ENCODE measurements at regions not wholly inside any gene's neighbourhood (a gene's known extent, or its start where the extent isn't known, plus 50 kb on each side); places are given as distances from the start of the nearest gene placed in this dataset.
"Not testable (repeated sequence)": the region's sequence is repeated elsewhere in the genome, so short reads cannot be mapped to it uniquely, and the experiment has no call there.

DNA sequence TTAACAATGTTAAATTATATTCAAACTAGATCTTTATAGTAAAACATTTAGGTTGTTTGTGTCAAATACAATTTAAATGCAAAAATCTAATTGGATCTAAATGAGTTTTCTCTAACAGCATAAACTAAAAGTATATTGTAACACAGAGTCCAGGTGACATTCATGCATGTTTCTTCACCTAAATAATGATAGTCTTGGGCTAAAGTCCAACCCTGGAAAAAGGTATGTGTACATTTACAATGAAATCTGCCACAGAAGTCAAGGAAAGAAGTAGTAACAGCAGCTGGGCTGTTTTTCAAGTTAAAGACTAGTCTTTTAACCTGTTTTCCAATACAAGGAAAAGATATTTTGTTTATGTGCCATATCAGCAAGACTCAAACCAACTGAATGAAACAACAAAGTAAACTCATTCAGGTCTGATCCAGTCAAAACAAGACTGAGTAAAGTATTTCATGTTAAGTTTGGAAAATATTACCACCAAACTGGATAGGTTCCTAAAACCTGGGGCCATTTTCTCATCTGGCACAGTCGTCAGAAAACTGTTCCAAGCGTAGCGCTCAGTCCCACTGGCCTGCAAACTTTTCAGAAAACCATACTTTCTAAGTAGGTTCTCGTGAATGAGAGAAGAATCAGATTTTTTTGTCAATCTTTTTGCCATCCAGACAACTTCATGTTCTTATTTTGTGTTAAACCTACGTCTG lies 349.2 kb downstream of the HGF start:
- DNase-seq: no peak

DNA sequence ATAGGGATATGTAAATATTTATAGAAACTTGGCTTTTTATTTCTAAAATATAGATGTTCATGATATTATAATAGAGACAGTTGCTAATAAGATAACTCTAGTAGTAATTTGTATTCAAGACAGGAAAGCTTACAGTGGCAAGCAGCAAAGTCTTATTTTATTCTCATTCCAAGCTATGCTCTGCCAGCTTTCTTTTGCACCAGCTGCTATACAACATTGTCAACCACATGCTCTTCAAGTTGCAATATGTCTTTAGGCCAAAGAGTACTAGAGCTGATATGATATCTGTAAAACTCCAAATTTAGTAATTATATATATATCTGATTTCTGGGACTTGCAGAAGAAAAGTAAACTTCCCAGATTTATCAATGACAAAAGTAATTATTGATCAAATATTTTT lies 350.1 kb downstream of the HGF start:
- no peak for DNase-seq

DNA sequence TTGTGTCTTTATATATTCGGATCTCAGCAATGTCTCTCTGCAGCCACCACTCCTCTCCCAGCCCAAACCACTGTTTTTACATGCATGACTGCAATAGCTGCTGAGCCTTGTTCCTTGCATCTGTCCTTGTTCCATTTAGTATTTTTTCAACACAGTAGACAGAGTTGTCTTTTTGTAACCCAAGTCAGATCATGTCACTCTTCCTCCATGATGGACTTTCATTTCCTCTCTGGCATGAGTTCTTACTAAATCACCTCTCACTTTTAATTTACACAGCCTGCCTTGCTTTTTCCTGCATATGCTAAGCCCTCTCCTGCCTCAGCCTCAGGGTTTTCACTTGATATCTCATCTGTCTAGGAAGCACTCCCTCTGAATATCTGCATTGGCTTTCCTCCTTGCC lies 353.2 kb downstream of the HGF start:
- DNase-seq: no peak

DNA sequence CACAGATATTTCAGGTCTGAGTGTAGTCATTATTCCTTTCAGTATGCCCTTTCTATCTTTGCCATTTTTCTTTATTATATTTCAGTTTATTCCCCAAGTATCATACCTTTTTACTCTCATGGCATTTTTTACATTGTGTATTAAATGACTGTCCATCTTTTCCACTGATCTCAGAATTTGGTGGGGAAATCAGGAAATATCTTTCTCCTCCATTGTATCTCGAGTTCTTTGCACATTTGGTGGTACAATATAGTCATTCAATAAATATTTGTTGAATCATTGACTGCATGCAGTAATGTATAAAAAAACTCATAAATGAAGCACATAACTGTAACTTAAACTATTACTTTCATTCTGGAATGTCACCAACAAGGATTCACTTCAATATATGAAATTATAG lies 354.7 kb downstream of the HGF start:
- DNase-seq: no peak

DNA sequence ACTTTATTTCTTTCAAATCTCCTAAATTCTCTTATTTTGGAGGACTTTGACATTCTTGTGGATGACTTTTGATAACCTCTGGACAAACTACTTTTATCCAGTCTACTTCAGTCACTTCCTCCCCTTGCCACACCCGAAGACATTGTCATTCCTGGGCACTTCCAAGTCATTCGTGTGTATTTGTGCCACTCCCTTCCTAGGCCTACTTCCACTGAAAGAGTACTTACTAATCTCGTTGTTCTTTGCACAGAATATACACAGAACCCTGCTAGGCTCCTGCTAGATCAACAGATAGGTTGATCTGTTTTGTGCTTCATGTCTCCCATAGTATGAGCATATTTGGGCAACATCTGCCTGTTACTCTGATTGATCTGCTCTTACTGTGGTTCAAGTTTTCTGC lies 355.4 kb downstream of the HGF start:
- DNase-seq: no peak

DNA sequence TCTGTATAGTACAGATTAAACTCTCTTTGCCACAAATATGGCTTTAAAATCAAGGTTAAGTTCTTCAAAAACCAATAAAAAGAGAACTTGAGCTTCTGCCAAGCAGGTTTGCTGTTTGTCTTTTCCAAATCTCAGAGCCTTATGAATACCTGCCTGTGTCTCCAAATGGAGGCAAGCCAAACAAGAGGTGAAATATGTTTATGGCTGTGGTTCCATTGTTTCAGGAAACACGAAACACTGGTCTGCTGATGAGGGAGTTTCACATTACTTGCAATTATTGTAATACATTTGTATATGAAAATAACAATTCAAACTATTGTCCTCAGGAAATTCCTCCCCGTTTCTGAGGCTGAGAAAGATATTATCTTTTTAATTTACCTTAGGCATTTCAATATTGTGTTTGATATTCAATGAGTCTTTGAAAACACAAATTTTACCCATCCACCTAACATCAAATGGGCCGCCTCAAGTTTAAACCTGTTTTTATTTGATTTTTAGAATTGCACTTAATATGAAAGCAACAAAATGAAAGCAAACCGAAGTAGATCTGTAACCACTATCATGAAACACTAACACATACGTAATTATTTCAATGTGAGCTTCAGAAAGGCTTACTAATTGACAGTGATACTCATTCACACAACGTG lies 359.3 kb downstream of the HGF start:
- DNase-seq: no peak

DNA sequence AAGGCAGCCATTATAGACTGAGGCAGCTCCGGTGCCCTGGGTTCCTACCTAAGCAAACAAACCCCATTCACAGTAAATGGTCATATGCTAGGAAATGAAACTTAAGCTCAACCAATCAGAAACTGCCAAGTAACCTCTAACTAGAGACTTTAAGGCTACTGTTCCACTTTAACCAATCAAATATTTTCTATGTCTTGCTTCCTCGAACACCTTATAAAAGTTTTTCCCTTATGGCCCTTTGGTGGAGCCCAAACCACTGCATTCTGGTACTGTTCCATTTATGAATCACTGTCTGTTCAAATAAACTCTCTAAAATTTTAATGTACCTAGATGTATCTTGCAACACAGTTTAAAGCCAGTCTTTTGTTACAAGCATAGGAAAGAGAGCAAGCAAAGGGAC lies 361.1 kb downstream of the HGF start:
- no peak for DNase-seq

DNA sequence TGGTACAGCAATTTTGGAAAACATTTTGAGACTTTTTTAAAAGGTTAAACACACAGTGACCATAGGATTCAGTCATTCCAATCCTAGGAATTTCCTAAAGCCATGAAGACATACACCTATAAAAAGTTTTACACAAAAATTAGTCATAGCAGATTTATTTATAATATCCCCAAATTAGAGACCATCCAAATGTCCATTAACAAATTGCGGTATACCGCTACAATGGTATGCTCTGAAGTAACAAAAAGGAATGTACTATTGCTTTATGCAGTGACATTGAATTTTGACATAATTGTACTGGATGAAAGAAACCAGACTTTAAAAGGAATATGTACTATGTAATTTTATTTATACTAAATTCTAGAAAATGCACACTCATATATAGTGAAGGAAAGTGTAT lies 362.8 kb downstream of the HGF start:
- no peak for DNase-seq

DNA sequence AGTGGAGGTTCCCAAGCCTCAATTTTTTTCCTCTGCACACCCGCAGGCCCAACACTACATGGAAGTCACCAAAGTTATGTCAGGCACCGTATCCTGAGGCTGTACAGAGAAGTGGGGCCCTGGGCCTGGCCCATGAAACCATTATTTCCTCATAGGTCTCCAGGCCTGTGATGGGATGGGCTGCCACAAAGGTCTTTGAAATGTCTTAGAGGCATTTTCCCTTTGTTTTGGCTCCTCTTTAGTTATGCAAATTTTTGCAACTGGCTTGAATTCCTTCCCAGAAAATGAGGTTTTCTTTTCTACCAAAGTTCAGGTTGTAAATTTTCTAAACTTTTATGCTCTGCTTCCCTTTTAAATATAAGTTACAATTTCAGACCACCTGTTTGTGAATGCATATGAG lies 365.2 kb downstream of the HGF start:
- DNase-seq: no peak

DNA sequence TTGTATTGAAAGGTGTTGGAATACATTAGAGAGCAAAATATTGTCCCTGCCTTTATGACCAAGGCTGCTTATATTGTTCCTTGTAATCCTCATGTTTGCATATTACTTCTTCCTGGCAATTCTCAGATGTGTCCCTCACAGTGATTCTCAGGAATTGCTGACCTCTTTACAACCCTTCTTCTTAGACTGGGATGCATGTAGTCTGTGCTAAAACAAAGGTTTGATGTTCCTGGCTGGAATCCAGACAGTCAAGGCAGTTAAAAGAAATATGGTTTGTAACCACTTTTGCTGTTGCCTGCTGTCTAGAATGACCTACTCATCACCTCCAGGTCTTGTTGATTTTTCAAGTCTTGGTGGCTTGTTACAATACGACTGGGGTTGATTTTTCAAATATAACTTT lies 367.6 kb downstream of the HGF start:
- no peak for DNase-seq

DNA sequence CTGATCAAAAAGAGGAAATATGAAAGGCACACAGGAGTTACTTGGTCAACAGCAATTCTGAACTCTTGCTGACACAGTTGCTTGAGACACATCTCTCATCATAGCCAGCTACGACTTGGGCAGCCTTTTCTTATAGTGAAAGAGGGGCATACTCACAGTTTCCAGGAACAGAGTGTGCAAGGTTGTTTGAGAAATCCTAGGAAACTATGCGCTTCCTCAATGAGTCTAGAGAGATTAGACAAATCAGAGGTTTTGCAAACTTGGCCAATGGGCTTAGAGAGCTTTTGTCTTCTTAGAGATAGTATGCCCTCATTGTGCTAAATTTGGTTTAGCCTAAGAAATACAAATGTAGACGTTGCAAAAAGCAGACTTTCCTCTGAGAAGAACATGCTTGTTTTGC lies 370.4 kb downstream of the HGF start:
- no peak for DNase-seq

DNA sequence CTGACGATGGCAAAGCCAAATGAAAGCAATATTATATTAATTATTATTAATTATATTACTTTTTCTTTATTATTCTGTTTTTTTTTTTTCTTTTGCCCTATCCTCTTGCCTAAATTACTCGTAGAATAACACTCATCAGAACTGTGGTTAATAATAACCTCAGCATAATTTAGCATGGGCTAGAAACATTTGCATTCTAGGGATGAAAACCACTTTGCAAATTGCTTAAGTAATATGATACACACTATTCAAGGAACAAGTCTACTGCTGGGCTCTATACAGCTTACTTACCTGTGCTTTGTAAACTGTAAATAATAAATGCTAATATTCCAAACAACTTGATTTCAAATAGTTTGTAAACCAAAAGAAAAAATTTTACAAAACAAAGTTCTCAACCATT lies 375.8 kb downstream of the HGF start:
- no peak for DNase-seq

DNA sequence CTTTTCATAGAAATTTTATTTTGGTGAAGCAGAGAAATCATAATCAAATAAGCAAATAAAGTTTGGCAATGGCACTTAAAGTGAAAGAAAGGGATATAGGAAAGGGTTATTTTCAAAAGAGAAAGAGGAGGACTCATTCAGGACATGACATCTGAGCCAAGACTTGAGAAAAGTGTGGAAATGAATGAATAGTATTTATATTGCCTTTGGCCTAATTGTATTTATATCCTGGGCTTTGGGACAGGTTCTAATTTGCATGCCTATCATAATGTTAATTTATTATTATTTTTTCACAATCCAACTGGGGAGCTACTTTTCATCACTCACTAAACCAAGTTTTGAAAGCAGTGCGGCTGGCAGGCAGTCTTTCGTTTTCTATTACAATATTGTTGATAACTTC lies 376.8 kb downstream of the HGF start:
- DNase-seq: no peak

DNA sequence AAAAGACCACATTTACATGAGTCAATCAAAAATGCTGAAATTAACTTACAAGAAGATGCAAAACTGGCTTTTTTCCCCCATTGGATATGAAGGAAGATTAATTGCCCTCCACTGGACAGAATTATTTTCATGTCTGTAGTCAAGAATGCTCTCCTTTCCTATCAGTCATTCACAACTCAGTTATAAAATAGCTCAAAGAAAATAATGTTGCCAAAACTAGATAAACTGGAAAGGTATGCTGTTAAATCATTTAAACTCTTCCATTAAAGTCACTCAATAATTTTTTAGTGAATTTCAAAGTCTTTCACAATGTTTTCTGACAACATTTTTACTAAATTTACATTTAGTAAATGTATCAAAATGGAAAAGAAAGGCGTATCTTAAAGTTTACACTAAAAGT lies 384.5 kb downstream of the HGF start:
- DNase-seq: no peak

DNA sequence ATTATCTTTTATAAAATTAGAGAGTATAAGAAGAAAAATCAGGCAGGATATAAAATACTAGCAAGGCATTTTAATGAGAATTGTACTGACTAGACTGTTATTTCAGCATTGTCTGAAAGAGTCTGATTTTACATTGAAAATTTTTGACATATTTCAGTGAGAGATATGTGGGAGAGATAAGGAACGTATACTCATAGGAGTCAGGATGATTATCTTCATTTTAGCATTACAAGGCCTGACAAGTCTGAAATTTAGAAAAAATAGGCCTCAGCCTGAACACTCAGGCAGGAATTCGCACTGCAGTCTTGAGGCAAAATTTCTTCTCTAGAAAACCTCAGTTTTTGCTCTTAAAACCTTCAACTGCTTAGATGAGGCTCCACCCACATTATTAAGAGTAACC lies 386.0 kb downstream of the HGF start:
- no peak for DNase-seq

DNA sequence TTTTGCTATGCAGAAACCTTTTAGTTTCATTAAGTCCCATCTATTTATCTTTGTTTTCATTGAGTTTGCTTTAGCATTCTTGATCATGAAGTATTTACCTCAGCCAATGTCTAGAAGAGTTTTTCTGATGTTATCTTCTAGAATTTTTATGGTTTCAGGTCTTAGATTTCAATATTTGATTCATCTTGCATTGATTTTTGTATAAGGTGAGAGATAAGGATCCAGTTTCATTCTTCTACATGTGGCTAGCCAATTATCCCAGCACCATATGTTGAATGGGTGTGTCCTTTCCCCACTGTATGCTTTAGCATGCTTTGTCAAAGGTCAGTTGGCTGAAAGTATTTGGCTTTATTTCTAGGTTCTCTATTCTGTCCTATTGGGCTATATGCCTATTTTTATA lies 395.2 kb downstream of the HGF start:
- DNase-seq: not testable (repeated sequence)

DNA sequence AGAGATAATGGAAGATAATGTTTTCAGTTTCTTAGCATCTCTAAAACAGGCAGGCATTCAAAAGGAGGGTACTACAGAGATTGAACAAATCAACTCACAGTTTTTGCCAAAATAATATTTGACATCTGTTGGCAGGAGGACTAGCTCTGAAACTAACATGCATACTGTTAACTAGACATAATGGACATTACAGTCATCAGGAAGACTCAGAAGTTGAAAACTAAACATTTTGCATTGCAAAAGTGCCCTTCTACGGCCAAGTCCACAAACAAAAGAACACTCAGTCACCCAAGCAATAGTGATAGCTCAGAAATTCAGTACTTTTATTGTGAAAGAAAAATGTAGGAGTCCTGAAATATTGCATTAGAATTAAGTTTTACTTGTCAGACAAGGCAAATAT lies 399.0 kb downstream of the HGF start:
- DNase-seq: no peak

DNA sequence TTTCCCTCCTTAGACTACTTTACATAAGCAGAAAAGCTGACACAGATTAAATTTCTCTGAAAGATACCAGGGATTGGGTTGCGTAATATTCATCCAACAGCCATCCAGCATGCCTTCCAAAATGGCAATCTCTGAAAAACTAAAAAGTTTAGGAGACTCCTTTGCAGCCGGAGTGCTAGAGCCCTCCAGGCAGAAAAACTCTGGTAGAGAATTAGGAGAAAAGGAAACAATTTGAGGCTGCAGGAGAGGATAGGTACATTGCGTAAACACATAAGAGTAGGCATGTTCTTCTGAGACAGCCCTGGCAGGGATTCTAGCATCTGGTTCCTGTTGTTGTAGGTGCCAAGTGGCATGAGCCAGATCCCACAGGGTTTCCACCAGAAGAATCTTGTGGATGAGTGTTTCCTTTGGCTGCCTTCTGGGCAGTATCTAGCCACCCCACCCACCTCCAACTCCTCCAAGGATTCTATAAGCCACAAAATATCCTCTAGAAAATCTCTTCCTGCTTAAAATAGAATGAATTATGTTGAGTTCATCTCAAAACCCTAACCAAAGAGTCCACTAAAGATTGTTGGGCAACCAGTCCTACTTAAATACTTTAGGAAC lies 402.4 kb downstream of the HGF start:
- no peak for DNase-seq

DNA sequence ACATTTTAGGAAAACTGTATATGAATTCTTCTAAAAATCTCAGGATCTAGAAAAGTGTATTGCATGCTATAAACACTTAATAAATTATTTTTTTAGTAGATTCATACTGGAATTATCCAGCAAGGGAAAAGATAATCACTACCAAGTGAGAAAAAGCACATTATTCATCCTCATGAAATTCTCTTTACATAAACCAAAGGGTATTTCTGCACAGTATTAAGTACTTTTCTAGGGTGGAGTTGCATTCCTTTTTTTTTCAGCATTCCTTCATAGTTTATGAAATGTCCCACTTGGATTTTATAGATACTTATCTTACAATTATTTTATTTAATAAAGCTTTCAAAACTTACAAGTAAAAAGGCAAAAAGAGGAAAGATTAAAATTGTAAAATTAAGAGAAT lies 403.3 kb downstream of the HGF start:
- no peak for DNase-seq

DNA sequence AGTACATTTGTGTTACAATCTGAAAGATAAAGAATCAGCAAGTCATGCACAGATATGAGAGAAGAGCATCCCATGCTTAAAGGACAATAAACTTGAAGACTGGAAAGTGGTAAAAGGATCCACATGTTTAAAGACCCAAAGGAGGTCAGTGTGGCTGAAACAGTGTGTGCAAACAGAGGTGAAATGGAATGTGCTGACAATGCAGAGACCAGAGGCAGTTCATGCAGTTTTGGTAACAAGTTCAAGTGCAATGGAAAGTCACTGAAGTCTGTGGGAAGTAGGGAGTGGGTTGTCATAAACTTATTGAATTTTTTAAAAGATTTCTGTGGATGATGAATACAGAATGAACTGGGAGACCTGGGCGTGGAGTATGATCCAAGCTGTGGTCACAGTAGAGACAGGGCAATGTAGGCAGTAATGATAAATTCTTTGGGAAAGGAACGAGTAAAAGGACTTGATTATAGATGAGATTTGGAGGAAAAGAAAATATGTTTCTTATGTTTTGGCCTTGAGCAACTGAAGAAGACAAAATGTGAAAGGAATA lies 408.0 kb downstream of the HGF start:
- DNase-seq: no peak

DNA sequence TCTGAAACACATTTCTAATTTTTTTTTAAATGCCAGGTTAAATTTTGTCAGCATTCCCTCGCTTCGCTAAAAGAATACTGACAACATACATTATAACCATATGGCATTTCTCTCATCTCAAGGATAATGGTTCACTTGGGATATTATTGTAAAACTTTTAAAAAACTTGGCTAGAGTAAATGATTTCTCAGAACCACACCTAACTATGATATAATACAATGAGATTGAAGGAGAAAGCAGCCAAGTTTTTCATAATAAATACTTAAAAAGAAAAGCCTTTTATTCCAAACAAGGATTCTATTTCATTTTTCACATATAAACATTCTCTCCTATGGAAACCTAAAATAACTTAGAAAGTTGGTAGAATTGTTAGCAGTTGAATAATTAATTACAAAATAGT lies 413.9 kb downstream of the HGF start:
- no peak for DNase-seq

DNA sequence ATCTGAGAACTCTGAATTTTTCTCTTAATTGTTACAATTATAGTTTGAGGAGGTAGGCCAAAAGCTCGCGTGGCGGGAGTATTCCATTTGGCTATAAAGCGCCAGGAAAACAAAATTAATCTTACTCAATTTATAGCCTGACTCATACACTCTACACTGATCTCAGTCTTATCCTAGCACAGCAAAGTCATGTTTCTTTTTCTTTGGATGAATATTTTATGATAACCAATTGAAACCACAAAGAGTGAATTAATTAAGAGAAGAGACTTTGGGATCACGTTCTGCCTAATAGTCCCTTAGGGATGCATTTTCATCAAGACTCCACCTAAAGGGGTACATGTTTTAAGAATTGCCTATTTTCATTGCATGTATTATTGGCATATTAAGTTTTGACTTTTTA lies 420.8 kb downstream of the HGF start:
- DNase-seq: no peak

DNA sequence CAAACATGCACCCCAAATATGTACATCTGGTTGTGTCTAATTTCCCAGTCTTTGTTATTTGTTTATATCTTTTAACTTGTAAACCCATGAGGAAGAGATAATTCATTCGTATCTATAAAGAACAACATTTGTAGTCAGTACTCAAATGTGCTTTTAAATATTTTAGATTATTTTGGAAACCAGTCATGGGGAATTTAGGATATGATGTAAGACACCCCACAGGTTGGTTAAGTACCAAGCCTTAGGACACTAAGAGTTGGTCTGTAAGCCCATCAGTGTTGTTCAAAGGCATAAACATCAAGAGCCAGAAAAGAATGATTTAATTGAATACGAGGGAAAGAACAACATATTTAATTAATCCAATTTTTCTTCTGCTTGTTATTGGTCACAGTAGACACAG lies 421.1 kb upstream of the SEMA3C start:
- DNase-seq: no peak

DNA sequence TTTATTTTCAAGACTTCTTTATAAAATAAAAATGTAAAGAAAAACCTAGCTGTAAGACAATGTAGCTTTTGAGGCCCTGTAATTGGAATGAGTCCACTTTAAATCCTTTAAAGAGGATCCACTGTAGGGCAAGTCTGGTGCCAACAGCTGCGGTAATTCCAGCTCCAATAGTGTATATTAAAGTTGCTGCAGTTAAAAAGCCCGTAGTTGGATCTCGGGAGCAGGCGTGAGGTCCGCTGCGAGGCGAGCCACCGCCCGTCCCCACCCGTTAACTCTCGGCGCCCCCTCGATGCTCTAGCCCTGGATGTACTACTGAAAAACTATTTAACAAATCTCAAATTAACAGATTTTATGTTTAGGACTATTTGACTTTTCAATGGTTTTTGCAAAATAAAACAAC lies 414.7 kb upstream of the SEMA3C start:
- DNase-seq: no peak

DNA sequence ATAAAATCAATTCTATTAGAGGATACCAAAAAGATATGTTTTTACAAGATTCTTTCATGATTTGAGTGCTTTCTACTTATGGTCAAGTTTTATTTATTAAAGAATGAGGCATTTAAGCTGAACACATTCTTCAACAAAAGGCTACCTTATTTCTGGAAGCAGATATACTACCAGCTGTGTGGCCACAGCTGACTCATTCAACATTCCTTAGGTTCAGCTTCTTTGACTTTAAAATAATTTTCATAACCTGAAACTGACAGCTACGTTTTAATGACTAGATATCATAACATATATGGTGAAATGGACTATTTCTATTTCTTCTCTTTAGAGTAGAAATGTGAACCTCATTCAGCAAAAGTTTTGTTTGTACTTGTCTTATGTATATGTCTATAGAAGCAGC lies 414.2 kb upstream of the SEMA3C start:
- DNase-seq: no peak
